Activated CD4-positive, alpha-beta T cell treated with anti-CD3 and anti-CD28 coated beads for 36 hours (primary cell): ENCODE measurements at regions not wholly inside any gene's neighbourhood (a gene's known extent, or its start where the extent isn't known, plus 50 kb on each side); places are given as distances from the start of the nearest gene placed in this dataset.

Experiments
- ATAC-seq: fragments of 200-7000 bp; cut with Tn5 transposase; one replicate; pipeline ENCODE4 v1.10.0; 2021; ENCODE audit warnings: mild to moderate bottlenecking, moderate library complexity
- CTCF ChIA-PET: fragments of 350-600 bp; sonication (Branson Sonifier 250); formaldehyde crosslinking; loops from one replicate; lab custom pipeline; 2021; ENCODE audit warnings: antibody characterized with exemption; lab: Charles Lee
- POLR2A ChIA-PET: fragments of 350-600 bp; sonication (Branson Sonifier 250); formaldehyde crosslinking; loops from one replicate; lab custom pipeline; 2021; ENCODE audit warnings: antibody characterized with exemption, inconsistent platforms; lab: Charles Lee
- DNase-seq: peaks from one replicate; pipeline ENCODE4 v3.0.0-alpha.2; 2020
- H3K27ac Mint-ChIP-seq: one replicate; pipeline ENCODE4 v1.8.0; 2021; ENCODE audit warnings: mixed read lengths
- H3K27me3 Mint-ChIP-seq: one replicate; pipeline ENCODE4 v1.8.0; 2021; ENCODE audit warnings: mixed read lengths
- H3K36me3 Mint-ChIP-seq: one replicate; pipeline ENCODE4 v1.8.0; 2021; ENCODE audit warnings: low read depth, mixed read lengths
- H3K4me1 Mint-ChIP-seq: one replicate; pipeline ENCODE4 v1.8.0; 2021; ENCODE audit warnings: mixed read lengths
- H3K4me3 Mint-ChIP-seq: one replicate; pipeline ENCODE4 v1.8.0; 2021; ENCODE audit warnings: mild to moderate bottlenecking, moderate library complexity, mixed read lengths
- H3K9me3 Mint-ChIP-seq: one replicate; pipeline ENCODE4 v1.8.0; 2021; ENCODE audit warnings: low read depth, mixed read lengths
- intact Hi-C, 2 experiments: fragments of 100-400 bp; cut with DNase I in 1 of 2; cut with micrococcal nuclease in 1 of 2; formaldehyde crosslinking; loops; one replicate each; pipeline versions ENCODE4 v1.14.2 to v1.15.1; 2022 to 2024; cut with DNase I, micrococcal nuclease

DNA sequence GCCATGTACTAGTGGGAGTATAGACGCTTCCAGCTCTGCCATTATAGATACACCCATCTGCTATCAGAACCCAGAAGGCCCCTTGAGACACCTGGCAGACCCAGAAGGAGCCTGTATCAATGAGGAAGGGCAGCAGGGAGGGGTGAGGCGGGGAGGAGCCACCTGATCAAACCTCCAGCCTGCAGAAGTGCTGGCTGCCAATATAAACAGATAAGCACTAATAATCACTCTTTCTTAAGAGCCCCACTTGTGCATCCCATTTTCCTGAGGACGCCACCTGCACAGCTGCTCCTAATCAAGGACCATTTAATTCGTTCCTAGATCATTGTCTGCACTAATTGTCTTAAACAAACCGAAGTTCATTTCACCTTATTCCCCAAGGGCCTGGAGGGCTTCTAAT, 75.0 kb upstream of the NEK6 start:
- no peak overlapping the region for H3K27ac Mint-ChIP-seq
- H3K36me3 Mint-ChIP-seq: no peaks in the 10 kb centered on the region
- no peak for DNase-seq
- H3K9me3 Mint-ChIP-seq: peaks cover 3% of the 10 kb centered on the region
- H3K4me1 Mint-ChIP-seq: no peaks in the 10 kb centered on the region
- intact Hi-C loops: no loop called here
- H3K4me3 Mint-ChIP-seq: no peak overlapping the region
- ChIA-PET CTCF (no interaction called here), POLR2A (no interaction called here)
- ATAC-seq: no peak
- H3K27me3 Mint-ChIP-seq: peaks cover 12% of the 10 kb centered on the region

DNA sequence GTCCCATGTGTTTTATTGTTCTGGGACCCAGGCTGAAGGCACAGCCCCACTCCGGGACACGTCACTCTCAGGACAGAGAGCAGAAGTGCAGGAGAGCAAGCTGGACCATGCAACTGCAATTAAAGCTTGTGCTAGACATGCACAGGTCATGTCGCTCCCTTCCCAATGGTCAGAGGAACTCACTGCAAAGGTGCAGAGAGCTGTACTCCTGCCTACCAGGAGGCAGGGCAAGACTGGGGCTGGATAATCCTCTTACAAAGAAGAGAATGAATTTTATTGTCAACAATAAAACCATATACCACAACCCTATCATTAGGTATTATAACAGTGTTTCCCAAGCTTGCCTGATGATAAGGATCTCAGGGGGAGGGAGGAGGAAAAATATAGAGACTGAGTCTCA, 74.0 kb upstream of the NEK6 start:
- no peak for ATAC-seq
- POLR2A ChIA-PET: interaction anchor here (0.7 kb wide), 1 partner anchor 617 kb away, joined by 6 read pairs; no protein-coding TSS in a partner anchor
- H3K27me3 Mint-ChIP-seq: peaks cover 12% of the 10 kb centered on the region
- CTCF ChIA-PET: interaction anchor here (0.7 to 1.1 kb wide), 2 partner anchors 128 to 1949 kb away, joined by 3 read pairs; no protein-coding TSS in a partner anchor
- H3K4me3 Mint-ChIP-seq: no peak overlapping the region
- H3K27ac Mint-ChIP-seq: no peak overlapping the region
- peaks cover 3% of the 10 kb centered on the region for H3K9me3 Mint-ChIP-seq
- intact Hi-C loops: no loop called here
- H3K36me3 Mint-ChIP-seq: no peaks in the 10 kb centered on the region
- DNase-seq: no peak
- no peaks in the 10 kb centered on the region for H3K4me1 Mint-ChIP-seq

DNA sequence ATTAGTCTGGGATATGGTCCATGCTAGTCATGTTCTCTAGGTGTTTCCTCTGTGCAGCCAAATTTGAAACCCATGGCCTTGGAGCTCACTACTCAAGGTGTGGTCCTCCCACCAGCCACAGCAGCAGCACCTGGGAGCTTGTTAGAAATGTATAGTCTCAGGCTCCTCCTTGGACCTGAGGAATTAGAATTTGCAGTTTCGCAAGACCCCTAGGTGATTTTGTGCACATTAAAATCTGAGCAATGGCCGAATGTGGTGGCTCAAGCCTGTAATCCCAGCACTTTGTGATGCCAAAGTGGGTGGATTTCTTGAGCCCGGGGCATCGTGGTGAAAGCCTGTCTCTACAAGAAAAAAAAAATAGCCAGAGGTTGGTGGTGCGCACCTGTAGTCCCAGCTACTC, 72.3 kb upstream of the NEK6 start:
- H3K4me1 Mint-ChIP-seq: no peaks in the 10 kb centered on the region
- H3K9me3 Mint-ChIP-seq: peaks cover 3% of the 10 kb centered on the region
- H3K36me3 Mint-ChIP-seq: no peaks in the 10 kb centered on the region
- intact Hi-C loops: no loop called here
- peaks cover 13% of the 10 kb centered on the region for H3K27me3 Mint-ChIP-seq
- ATAC-seq (no peak), DNase-seq (no peak)
- POLR2A ChIA-PET: interaction anchor here (0.6 kb wide), 1 partner anchor 672 kb away, joined by 3 read pairs; no protein-coding TSS in a partner anchor
- no peak overlapping the region for H3K4me3 Mint-ChIP-seq
- CTCF ChIA-PET: interaction anchor here (0.6 to 1.4 kb wide), 3 partner anchors 10 to 59 kb away, joined by 3 to 6 read pairs (median 4); no protein-coding TSS in a partner anchor
- H3K27ac Mint-ChIP-seq: no peak overlapping the region

DNA sequence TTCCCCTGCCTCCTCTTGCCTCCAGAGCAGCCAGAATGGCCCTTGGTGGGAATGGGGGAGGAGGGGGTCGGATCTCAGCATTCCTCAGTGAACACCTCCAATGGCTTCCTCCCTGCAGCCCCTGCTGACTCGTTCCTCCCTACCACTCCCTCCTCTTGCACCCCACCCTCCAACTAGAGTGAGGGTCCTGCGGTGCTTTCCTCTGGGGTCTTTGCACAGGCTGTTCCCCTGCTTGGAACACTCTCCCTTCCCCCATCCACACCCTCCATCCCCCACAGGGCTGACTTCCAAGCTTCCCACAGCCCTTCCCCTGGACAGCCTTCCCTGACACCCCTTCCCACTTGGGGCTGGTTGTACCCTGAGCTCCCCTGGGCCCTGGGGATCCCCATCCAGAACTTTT, 70.4 kb upstream of the NEK6 start:
- peaks cover 3% of the 10 kb centered on the region for H3K9me3 Mint-ChIP-seq
- ChIA-PET CTCF (no interaction called here), POLR2A (no interaction called here)
- DNase-seq (no peak), ATAC-seq (no peak)
- H3K27me3 Mint-ChIP-seq: peaks cover 9% of the 10 kb centered on the region
- intact Hi-C loops: no loop called here
- H3K36me3 Mint-ChIP-seq: no peaks in the 10 kb centered on the region
- H3K4me1 Mint-ChIP-seq: no peaks in the 10 kb centered on the region
- H3K4me3 Mint-ChIP-seq: no peak overlapping the region
- no peak overlapping the region for H3K27ac Mint-ChIP-seq

DNA sequence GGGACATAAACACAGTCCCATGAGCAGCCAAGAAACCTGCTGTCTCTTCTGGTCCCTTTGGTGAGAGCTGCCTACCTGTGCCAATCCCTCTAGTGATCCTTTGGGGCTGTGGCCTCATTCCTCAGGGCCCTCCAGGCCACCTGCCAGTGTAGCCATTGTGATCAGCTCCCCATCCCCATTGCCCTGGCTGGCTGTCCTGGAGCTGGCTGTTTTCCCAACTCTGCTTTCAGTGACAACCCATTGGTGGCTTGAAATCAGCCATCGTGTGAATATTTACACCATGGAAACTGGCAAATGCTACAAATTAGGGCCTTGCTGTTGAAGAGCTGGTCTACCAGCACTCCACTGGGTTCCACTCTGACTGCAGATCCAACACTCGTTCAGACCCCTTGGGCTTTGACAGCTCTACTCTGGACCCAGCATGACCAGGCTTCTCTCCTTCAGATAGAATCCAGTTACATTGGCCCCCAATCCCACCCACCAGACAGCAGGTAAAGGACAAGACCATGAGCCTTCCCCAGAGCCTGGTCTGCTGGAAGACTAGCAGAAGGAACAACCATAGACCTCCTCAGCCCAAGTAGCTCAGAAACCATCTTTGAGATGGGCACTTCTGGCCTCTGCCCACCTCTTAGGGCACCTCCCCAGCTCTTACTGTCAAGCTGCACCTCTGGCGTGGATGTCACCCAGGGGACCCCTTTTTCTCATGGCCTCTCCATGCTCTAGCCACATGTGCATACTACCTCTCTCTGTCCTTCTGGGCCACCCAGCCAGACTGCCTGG, 69.2 kb upstream of the NEK6 start:
- ChIA-PET POLR2A (interaction anchor here (0.6 kb wide), 1 partner anchor 16 kb away, joined by 3 read pairs; no protein-coding TSS in a partner anchor), CTCF (interaction anchor here (0.5 to 0.8 kb wide), 2 partner anchors 13 to 705 kb away, joined by 3 read pairs; no protein-coding TSS in a partner anchor)
- Mint-ChIP-seq H3K4me3 (no peak overlapping the region), H3K9me3 (peaks cover 2% of the 10 kb centered on the region), H3K36me3 (no peaks in the 10 kb centered on the region), H3K27ac (no peak overlapping the region), H3K27me3 (peaks cover 9% of the 10 kb centered on the region), H3K4me1 (no peaks in the 10 kb centered on the region)
- DNase-seq: no peak
- no peak for ATAC-seq
- intact Hi-C loops: no loop called here

DNA sequence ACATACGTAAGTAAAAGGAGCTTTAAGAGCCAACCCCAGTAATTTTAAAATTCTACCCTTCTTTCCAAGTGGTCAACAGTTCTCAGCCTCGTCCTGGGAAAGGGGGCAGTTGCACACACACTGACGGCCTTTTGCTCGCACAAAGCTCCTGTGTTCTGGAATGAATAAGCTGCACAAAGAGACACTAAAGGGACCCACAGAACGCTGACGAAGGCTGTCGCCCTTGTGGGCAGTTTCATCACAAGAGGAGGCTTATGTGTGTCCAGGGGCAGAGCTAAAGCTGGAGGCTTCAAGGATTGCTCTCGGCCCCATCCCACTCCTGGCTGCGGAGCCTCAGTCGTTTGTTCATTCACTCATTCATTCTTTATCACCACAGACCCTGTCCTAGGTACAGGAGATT, 67.0 kb upstream of the NEK6 start:
- no peak for ATAC-seq
- DNase-seq: no peak
- no peak overlapping the region for H3K4me3 Mint-ChIP-seq
- no peaks in the 10 kb centered on the region for H3K4me1 Mint-ChIP-seq
- CTCF ChIA-PET: no interaction called here
- H3K27me3 Mint-ChIP-seq: peaks cover 9% of the 10 kb centered on the region
- POLR2A ChIA-PET: no interaction called here
- H3K27ac Mint-ChIP-seq: no peak overlapping the region
- H3K36me3 Mint-ChIP-seq: peaks cover 2% of the 10 kb centered on the region
- H3K9me3 Mint-ChIP-seq: peaks cover 4% of the 10 kb centered on the region
- intact Hi-C loops: no loop called here

DNA sequence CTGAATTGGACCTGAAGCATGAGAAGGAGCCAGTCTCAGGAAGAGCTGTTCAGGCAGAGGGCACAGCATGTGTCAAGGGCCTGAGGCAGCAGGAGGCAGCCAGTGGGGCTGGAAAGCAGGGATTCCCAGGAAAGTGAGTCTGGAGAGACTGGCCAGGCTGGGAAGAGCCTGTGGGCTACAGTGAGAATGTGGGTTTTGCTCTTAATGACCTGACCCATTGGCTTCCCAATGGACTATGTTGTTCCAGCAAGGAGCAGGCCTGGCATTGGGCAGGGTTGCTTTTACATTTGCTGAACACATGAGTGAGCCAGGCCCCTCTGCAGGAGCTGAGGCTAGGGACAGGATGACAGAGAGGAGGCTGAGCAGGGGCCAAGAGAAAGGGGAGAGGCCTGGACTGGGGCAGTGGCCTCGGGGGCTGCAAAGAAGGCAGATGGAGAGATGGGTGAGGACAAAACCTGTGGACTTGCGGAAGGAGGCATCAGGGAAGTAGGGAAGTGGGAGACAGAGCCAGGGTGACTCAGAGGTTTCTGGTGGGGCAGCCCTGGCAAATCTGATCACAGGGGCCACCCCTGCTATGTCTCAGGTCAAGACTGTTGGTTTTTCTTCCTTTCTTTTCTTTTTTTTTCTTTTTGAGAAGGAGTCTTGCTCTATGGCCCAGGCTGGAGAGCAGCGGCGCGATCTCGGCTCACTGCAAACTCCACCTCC, 65.9 kb upstream of the NEK6 start:
- POLR2A ChIA-PET: no interaction called here
- Mint-ChIP-seq H3K27me3 (peaks cover 7% of the 10 kb centered on the region), H3K4me3 (no peak overlapping the region), H3K27ac (no peak overlapping the region), H3K9me3 (peaks cover 12% of the 10 kb centered on the region), H3K4me1 (no peaks in the 10 kb centered on the region), H3K36me3 (peaks cover 3% of the 10 kb centered on the region)
- DNase-seq (no peak), ATAC-seq (no peak)
- CTCF ChIA-PET: interaction anchor here (0.6 to 1.1 kb wide), 2 partner anchors 129 to 154 kb away, joined by 3 read pairs; no protein-coding TSS in a partner anchor
- intact Hi-C loops: no loop called here

DNA sequence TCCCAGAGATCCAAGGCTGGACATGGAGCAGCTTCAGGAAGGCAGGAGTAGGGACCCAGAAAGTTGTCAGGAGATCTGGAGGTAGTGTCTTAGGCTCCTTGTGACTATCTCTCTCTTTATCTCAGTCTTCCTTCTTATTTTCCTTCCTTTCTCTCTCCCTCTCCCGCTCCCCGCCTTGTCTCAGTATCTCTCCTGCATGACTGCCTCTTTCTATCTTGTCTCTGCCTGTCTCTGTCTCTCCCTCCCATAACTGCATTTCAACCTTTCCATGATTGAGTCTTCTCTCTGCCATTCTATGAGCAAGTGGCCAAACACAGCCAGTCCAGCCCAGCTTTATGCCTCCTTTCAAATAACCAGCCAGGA, 61.0 kb upstream of the NEK6 start:
- H3K27me3 Mint-ChIP-seq: peaks cover 3% of the 10 kb centered on the region
- CTCF ChIA-PET: interaction anchor here (1.4 kb wide), 1 partner anchor 15 kb away, joined by 5 read pairs; no protein-coding TSS in a partner anchor
- peaks cover 13% of the 10 kb centered on the region for H3K4me1 Mint-ChIP-seq
- POLR2A ChIA-PET: no interaction called here
- no peak for ATAC-seq
- H3K27ac Mint-ChIP-seq: no peak overlapping the region
- intact Hi-C loops: no loop called here
- H3K4me3 Mint-ChIP-seq: no peak overlapping the region
- peaks cover 14% of the 10 kb centered on the region for H3K9me3 Mint-ChIP-seq
- peaks cover 4% of the 10 kb centered on the region for H3K36me3 Mint-ChIP-seq
- no peak for DNase-seq

DNA sequence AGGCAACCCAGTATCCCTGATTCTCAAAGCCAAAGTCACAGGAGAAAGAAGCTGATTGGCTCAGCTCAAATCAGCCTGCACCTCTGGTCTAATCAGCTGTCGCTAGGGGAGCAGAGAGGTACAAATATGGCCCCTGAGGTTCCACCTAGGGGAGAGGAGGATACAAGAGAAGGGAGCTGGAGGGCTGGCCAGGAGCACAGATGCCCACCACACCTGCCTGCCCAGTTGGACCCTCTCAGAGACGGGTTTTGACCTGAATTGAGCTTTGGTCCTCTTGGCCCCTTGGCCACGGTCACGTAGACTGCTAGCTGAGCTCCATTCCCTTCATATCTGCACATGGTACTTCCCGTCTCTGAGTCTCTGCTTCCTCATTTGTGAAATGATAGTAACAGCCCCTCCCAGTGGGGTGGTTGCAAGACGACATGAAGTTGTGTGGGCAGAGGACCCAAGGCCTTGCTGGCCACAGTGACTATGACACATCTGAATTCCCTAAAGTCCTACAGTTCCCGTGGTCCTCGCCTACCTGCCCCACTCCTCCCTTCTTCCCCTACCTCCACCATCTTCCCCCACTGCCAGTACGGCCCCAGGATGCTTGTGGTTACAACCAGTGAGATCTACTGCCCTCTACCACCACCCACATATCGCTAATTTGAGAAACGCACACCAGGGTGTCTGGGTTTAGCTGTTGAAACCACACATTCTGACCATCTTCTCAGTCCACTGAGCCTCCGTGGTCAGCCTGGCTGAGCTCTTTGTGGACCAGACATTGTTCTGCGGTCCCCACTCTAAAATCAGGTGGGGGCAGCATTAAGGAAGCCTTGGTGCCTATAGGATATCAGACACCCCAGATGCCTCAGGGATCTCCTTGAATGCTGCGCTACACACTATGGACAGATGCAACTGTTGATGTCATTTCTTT, 60.3 kb upstream of the NEK6 start:
- peaks cover 4% of the 10 kb centered on the region for H3K36me3 Mint-ChIP-seq
- ChIA-PET POLR2A (no interaction called here), CTCF (interaction anchor here (1.0 to 1.4 kb wide), 2 partner anchors 14 to 41 kb away, joined by 3 to 5 read pairs; no protein-coding TSS in a partner anchor)
- H3K27ac Mint-ChIP-seq: no peak overlapping the region
- DNase-seq (no peak), ATAC-seq (no peak)
- no peak overlapping the region for H3K4me3 Mint-ChIP-seq
- H3K9me3 Mint-ChIP-seq: peaks cover 15% of the 10 kb centered on the region
- peaks cover 19% of the 10 kb centered on the region for H3K4me1 Mint-ChIP-seq
- intact Hi-C loops: no loop called here
- peaks cover 3% of the 10 kb centered on the region for H3K27me3 Mint-ChIP-seq

DNA sequence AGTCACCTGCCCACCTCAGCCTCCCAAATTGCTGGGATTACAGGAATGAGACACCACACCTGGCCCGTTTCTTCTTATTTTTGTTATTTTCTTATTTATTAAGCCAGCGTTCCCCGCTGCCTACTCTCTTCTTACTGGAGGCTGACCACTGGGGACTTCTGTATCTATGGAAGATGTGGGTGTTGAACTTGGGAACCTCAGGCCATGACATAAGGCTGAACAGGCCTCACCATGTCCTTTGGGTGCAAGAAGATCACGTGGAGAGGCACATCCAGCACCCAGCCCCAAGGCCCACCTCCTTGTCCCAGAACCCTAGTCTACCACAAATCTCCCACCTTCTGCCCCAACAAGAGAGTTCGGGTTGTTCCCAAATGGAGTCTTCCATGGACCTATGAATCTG, 59.4 kb upstream of the NEK6 start:
- Mint-ChIP-seq H3K27me3 (peaks cover 3% of the 10 kb centered on the region), H3K4me1 (peaks cover 28% of the 10 kb centered on the region), H3K27ac (no peak overlapping the region), H3K36me3 (peaks cover 4% of the 10 kb centered on the region), H3K9me3 (peaks cover 15% of the 10 kb centered on the region), H3K4me3 (no peak overlapping the region)
- DNase-seq (no peak), ATAC-seq (no peak)
- CTCF ChIA-PET: interaction anchor here (1.0 to 1.4 kb wide), 2 partner anchors 13 to 40 kb away, joined by 3 to 5 read pairs; no protein-coding TSS in a partner anchor
- intact Hi-C loops: no loop called here
- POLR2A ChIA-PET: no interaction called here

DNA sequence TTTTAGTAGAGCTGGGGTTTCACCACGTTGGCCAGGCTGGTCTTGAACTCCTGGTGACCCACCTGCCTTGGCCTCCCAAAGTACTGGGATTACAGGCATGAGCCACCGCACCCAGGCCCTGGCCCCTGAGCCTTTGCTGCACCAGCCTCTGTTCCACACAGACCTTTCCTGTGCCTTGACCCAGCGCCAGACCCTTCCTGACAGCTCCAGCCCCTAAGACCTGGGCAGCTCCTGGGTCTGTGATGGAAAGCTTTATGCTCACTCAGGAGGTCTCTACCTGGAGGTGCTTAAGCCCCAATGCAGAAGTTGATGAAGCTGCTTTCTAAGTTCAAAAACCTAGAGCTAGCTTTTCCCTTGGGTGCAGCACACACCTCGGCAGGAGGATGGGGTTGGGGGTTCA, 58.8 kb upstream of the NEK6 start:
- POLR2A ChIA-PET: no interaction called here
- intact Hi-C loops: no loop called here

More for the DNA sequence above, 58.8 kb upstream of the NEK6 start:
- peaks cover 3% of the 10 kb centered on the region for H3K36me3 Mint-ChIP-seq
- H3K9me3 Mint-ChIP-seq: peaks cover 13% of the 10 kb centered on the region
- H3K27ac Mint-ChIP-seq: no peak overlapping the region
- CTCF ChIA-PET: no interaction called here
- ATAC-seq (no peak), DNase-seq (no peak)
- peaks cover 6% of the 10 kb centered on the region for H3K27me3 Mint-ChIP-seq
- H3K4me1 Mint-ChIP-seq: peaks cover 35% of the 10 kb centered on the region
- H3K4me3 Mint-ChIP-seq: no peak overlapping the region
